Right cardiac atrium (tissue), 5 donors: ENCODE measurements at regions not wholly inside any gene's neighbourhood (a gene's known extent, or its start where the extent isn't known, plus 50 kb on each side); places are given as distances from the start of the nearest gene placed in this dataset.
"Not testable (repeated sequence)": the region's sequence is repeated elsewhere in the genome, so short reads cannot be mapped to it uniquely, and the experiment has no call there.

Source experiments
- ATAC-seq, 2 donors: fragments of 200-7000 bp; cut with Tn5 transposase; one replicate each; pipeline versions ENCODE4 v1.8.0 to v1.9.1; 2020; ENCODE audit warnings: moderate library complexity in 2 of 2, mild to moderate bottlenecking in 1 of 2
- DNase-seq, 3 donors: peaks; one replicate each; pipeline ENCODE4 v3.0.0-alpha.2; 2020
- H3K27ac ChIP-seq: one replicate; pipeline ENCODE4 v1.5.1; 2013; ENCODE audit warnings: mild to moderate bottlenecking, low read length, control low read depth, moderate library complexity
- H3K27me3 ChIP-seq: one replicate; pipeline ENCODE4 v1.6.1; 2013; ENCODE audit not compliant: control insufficient read depth, insufficient read depth
- H3K4me1 ChIP-seq: one replicate; pipeline ENCODE4 v1.6.1; 2013; ENCODE audit warnings: low read length; ENCODE audit not compliant: control insufficient read depth, insufficient read depth
- H3K4me3 ChIP-seq: one replicate; pipeline ENCODE4 v1.5.1; 2013; ENCODE audit warnings: low read length, control low read depth
- H3K9me3 ChIP-seq: one replicate; pipeline ENCODE4 v1.6.1; 2013; ENCODE audit warnings: low read length; ENCODE audit not compliant: control insufficient read depth
- WGBS: extraction: QIAGEN DNeasy Blood & Tissue Kit; methylation state at CpG from one replicate; pipeline ENCODE4 v1.1.7; 2013; 5-methylcytosine and 5-hydroxymethylcytosine counted together
- intact Hi-C, 4 donors: fragments of 100-400 bp; cut with DNase I; formaldehyde crosslinking; loops; one replicate each; pipeline versions ENCODE4 v1.11.0 to v1.14.0; 2022 to 2023
- donor health status: healthy with polysubstance abuse.
- donor health status: DM: no; HTN: yes; CAD: no.
- donor health status: DM: no; HTN: no; CAD: no.
- donor health status: DM: no; HTN: yes; CAD: no; lungs with severe emphysema.
- donor health status: DM: yes; HTN: yes; CAD: no.

DNA sequence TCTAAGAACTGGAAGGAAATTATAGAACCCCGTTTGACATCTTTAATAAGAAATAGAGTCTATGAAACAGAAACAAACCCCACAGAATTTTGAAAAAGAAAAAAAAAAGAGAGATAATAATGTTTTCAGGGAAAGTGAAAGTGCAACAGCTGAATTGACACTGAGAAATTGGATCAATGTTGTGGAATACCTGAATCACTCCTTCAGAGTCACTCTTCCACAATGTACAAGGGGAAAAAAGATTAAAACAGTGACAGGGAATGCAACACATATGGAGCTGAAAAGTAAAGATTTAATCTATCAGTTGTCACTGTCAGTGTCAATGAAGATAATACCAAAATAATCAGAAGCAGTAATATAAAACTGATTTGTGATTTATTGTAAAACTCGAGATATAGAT, 520.8 kb upstream of the HS3ST5 start:
- H3K9me3 ChIP-seq, result no peaks in the 10 kb centered on the region
- H3K27ac ChIP-seq, result no peak overlapping the region
- H3K4me3 ChIP-seq, result no peak overlapping the region
- no peaks in the 10 kb centered on the region for H3K4me1 ChIP-seq
- 47% methylated on average over 2 of the region's 2 CpGs for WGBS
- intact Hi-C loops, result no loop called here
- DNase-seq, result no peak
- no peak for ATAC-seq
- no peaks in the 10 kb centered on the region for H3K27me3 ChIP-seq

DNA sequence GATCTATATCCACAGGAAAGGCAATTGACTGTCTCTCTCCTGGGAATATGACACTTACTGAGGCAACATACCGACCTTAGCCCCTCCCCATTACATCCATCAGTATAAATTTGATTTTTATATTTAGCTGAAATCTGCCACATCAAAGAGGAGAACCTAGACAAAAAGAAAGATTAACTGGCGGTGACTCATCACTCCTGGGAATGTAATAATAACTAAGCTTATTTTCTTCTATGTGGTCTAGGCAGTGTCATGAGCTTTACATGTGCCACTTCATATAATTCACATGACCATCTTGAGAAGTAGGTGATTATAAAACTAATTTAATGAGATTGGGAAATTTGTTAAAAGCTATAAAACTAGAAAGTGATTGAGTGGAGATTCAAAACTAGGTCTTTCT, 520.0 kb upstream of the HS3ST5 start:
- Histone ChIP-seq H3K27me3 (no peaks in the 10 kb centered on the region), H3K4me1 (no peaks in the 10 kb centered on the region), H3K9me3 (no peaks in the 10 kb centered on the region), H3K27ac (no peak overlapping the region), H3K4me3 (no peak overlapping the region)
- intact Hi-C loops, result no loop called here
- DNase-seq (no peak), ATAC-seq (no peak)
- WGBS, result 66% methylated on average over 2 of the region's 2 CpGs

GRCh38 chr6:114862064-114862463, 519.2 kb upstream of the HS3ST5 start:
- no peak for ATAC-seq
- Histone ChIP-seq H3K4me3 (no peak overlapping the region), H3K9me3 (no peaks in the 10 kb centered on the region), H3K4me1 (no peaks in the 10 kb centered on the region), H3K27me3 (no peaks in the 10 kb centered on the region), H3K27ac (no peak overlapping the region)
- 93% methylated on average over 1 of the region's 1 CpG for WGBS
- intact Hi-C loops, result no loop called here
- no peak for DNase-seq

DNA sequence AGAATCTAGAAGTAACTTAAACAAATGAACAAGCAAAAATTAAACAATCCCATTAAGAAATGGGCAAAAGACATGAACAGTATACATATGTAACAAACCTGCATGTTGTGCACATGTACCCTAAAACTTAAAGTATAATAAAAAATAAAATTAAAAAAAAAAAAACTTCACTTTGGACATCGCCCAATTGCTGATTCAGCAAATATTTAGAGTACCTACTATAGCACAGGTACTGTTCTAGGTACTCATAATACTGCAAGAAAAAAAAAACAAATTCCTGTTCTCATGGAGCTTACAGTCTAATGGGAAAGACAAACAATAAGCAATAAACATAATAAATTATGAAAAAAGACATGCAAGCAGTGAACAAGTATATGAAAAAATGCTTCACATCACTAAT, 501.5 kb upstream of the HS3ST5 start:
- Histone ChIP-seq H3K4me1 (no peaks in the 10 kb centered on the region), H3K4me3 (no peak overlapping the region), H3K9me3 (no peaks in the 10 kb centered on the region), H3K27me3 (no peaks in the 10 kb centered on the region), H3K27ac (no peak overlapping the region)
- 59% methylated on average over 1 of the region's 1 CpG for WGBS
- intact Hi-C loops, result no loop called here
- ATAC-seq (no peak), DNase-seq (no peak)

DNA sequence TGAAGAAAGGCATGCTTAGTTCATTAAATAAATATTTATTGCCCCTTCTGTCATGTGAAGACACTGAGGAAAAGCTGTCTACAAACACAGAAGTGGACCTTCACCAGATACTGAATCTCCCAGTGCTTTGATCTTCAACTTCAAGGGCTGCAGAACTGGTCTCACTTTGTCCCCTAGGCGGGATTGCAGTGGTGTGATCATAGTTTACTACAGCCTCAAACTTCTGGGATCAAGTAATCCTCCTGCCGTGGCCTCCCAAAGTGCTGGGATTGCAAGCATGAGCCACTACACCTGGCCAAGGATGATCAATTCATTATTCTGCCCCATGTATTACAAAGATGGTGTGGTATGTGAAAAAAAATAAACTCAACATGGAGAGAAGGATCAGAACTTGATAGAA, 496.2 kb upstream of the HS3ST5 start:
- intact Hi-C loops, result no loop called here
- H3K9me3 ChIP-seq, result no peaks in the 10 kb centered on the region
- DNase-seq, result no peak
- ATAC-seq, result no peak
- no peaks in the 10 kb centered on the region for H3K27me3 ChIP-seq
- H3K27ac ChIP-seq, result no peak overlapping the region
- 73% methylated on average over 2 of the region's 2 CpGs for WGBS
- no peak overlapping the region for H3K4me3 ChIP-seq
- no peaks in the 10 kb centered on the region for H3K4me1 ChIP-seq

DNA sequence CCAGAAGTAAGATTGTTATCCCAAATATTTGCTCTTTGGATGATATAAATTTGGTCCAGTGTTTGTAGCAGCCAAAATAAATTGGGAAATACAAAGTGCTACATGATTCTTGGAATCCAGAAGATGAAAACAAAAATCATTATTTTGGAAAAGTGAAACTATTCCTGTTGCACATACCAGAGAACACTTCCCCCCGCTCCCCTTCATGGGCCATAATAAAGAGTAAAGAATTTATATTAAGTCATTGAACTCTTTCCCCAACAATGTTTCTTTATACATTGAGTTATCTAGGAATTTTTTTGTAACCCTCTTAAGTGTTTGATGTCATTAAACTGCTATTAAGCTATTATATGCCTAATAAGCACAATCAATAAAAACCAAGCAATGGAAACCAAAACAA, 490.4 kb upstream of the HS3ST5 start:
- 89% methylated on average over 1 of the region's 1 CpG for WGBS
- Histone ChIP-seq H3K4me1 (no peaks in the 10 kb centered on the region), H3K4me3 (no peak overlapping the region), H3K27me3 (no peaks in the 10 kb centered on the region), H3K27ac (no peak overlapping the region), H3K9me3 (no peaks in the 10 kb centered on the region)
- DNase-seq, result no peak
- intact Hi-C loops, result no loop called here
- ATAC-seq, result no peak

- H3K27ac ChIP-seq, result no peak overlapping the region
- ATAC-seq, result no peak
- no peak overlapping the region for H3K4me3 ChIP-seq
- no peaks in the 10 kb centered on the region for H3K9me3 ChIP-seq
- DNase-seq, result no peak
- WGBS, result 18% methylated on average over 1 of the region's 1 CpG
- H3K27me3 ChIP-seq, result no peaks in the 10 kb centered on the region
- intact Hi-C loops, result no loop called here
- H3K4me1 ChIP-seq, result no peaks in the 10 kb centered on the region
Measured at GRCh38 chr6:114830515-114830914, 487.7 kb upstream of the HS3ST5 start.

DNA sequence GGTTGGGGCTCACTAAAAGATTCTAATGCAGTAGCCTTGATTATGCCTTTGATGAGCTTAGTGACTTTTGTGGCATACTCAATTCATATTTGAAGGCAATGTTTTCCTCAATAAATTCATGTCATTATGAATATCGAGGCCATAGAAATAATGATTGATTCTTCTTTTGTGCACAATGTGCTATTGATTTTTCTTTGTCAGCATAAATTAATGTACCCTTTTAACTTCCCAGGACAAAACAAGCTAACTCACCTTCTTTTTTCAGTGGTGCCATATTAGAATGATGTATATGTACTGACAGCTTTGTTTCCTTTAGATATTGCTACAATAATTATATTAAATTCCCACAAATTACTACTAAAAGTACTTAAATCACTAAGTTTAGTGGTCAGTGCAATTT, 484.3 kb upstream of the HS3ST5 start:
- no peaks in the 10 kb centered on the region for H3K4me1 ChIP-seq
- ATAC-seq (no peak), DNase-seq (no peak)
- no peak overlapping the region for H3K27ac ChIP-seq
- no peaks in the 10 kb centered on the region for H3K27me3 ChIP-seq
- no peaks in the 10 kb centered on the region for H3K9me3 ChIP-seq
- 87% methylated on average over 1 of the region's 1 CpG for WGBS
- intact Hi-C loops, result no loop called here
- no peak overlapping the region for H3K4me3 ChIP-seq

- whole genome bisulfite sequencing, result 90% methylated on average over 1 of the region's 1 CpG
- no peak for DNase-seq
- intact Hi-C loops, result no loop called here
Measured at GRCh38 chr6:114824409-114824808, 481.6 kb upstream of the HS3ST5 start.

DNA sequence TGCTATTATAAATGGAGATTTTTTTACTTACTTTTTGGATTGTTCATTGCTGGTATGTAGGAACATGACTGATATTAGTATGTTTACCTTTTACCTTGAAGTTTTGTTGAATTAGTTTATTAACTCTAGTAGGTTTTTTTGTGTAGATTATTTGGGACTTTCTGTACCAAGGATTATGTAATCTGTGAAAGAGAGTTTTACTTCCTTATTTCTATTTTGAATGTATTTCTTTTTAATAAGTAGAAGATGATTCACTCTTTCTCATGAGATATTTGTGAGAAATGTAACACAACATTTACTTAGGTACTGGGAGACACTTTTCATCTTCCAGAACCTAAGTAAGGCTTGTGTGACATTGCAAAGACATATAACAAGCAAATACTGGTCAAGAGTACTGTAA, 473.9 kb upstream of the HS3ST5 start:
- no peak for ATAC-seq

More at GRCh38 chr6:114824409-114824808, 481.6 kb upstream of the HS3ST5 start:
- Histone ChIP-seq H3K4me3 (no peak overlapping the region), H3K27ac (no peak overlapping the region), H3K9me3 (no peaks in the 10 kb centered on the region), H3K4me1 (no peaks in the 10 kb centered on the region), H3K27me3 (no peaks in the 10 kb centered on the region)
- no peak for ATAC-seq

DNA sequence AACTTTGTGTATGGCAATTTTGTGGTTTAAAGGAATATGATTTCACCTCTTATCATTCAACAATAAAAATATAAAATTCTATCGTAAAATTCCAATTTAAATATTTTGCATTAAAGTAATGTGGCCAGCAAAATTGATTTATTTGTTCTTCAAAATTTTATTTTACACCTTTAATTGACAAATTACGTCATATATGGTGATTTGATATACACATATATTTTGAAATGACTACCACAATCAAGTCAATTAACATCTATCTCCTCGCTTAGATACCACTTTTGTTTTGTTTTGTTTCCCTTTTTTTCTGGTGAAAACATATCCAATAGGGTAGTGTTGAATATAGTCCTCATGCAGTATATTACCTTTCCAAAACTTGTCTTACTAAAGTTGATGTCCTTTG, 467.6 kb upstream of the HS3ST5 start:
- ATAC-seq, result no peak
- DNase-seq, result no peak
- no peak overlapping the region for H3K4me3 ChIP-seq
- no peak overlapping the region for H3K27ac ChIP-seq
- H3K9me3 ChIP-seq, result no peaks in the 10 kb centered on the region
- 81% methylated on average over 3 of the region's 3 CpGs for WGBS
- no peaks in the 10 kb centered on the region for H3K4me1 ChIP-seq
- intact Hi-C loops, result no loop called here
- no peaks in the 10 kb centered on the region for H3K27me3 ChIP-seq

More for the DNA sequence above, 473.9 kb upstream of the HS3ST5 start:
- Histone ChIP-seq H3K9me3 (no peaks in the 10 kb centered on the region), H3K27me3 (no peaks in the 10 kb centered on the region), H3K27ac (no peak overlapping the region), H3K4me3 (no peak overlapping the region), H3K4me1 (no peaks in the 10 kb centered on the region)
- DNase-seq, result no peak
- intact Hi-C loops, result no loop called here

- peak in 2 of 3 donors; percentile 24 to 37 for DNase-seq
- H3K4me1 ChIP-seq, ATAC-seq, intact Hi-C loops, H3K4me3 ChIP-seq, H3K27me3 ChIP-seq, H3K27ac ChIP-seq, H3K9me3 ChIP-seq: not testable (repeated sequence)
- 93% methylated on average over 12 of the region's 12 CpGs for WGBS
Measured at GRCh38 chr6:114805426-114805825, 462.6 kb upstream of the HS3ST5 start.
